A673 (cell line): ENCODE measurements at regions not wholly inside any gene's neighbourhood (a gene's known extent, or its start where the extent isn't known, plus 50 kb on each side); places are given as distances from the start of the nearest gene placed in this dataset.

Experiments used
- BruUV-seq: library from RNA; stranded (reverse); fragments of 400-500 nt; replicated peaks from 2 replicates; lab custom pipeline; 2021; lab: Mats Ljungman, UMichigan
- CTCF ChIA-PET: fragments of 300-600 bp; sonication (Branson Sonifier 250); formaldehyde crosslinking; loops from one replicate; lab custom pipeline; 2022; ENCODE audit warnings: antibody characterized with exemption; lab: Charles Lee
- POLR2A ChIA-PET: fragments of 300-600 bp; sonication (Branson Sonifier 250); formaldehyde crosslinking; loops from one replicate; lab custom pipeline; 2022; ENCODE audit warnings: antibody characterized with exemption; ENCODE audit not compliant: low non-redundant PET; lab: Charles Lee
- DNase-seq: peaks from one replicate; pipeline ENCODE4 v3.0.0-alpha.2; 2015; ENCODE audit warnings: low spot score
- H3K27ac ChIP-seq: fragments of 200-600 bp; sonication (generic); 2 replicates; pipeline ENCODE4 v1.5.1; 2016; ENCODE audit warnings: mixed run types, low read depth, mild to moderate bottlenecking, mixed read lengths, antibody characterized with exemption, low read length; ENCODE audit not compliant: poor library complexity, severe bottlenecking
- H3K27me3 ChIP-seq: fragments of 200-600 bp; sonication (generic); replicated peaks from 2 replicates; pipeline ENCODE4 v1.6.1; 2017; ENCODE audit warnings: mixed run types, low read depth, mild to moderate bottlenecking, mixed read lengths, antibody characterized with exemption, low read length; ENCODE audit not compliant: insufficient read depth, poor library complexity
- H3K36me3 ChIP-seq: fragments of 200-600 bp; sonication (generic); 2 replicates; pipeline ENCODE4 v1.6.1; 2016; ENCODE audit warnings: mixed run types, mild to moderate bottlenecking, mixed read lengths, antibody characterized with exemption, low read length; ENCODE audit not compliant: insufficient read depth, poor library complexity, severe bottlenecking
- H3K4me1 ChIP-seq: fragments of 200-600 bp; sonication (generic); 2 replicates; pipeline ENCODE4 v1.6.1; 2017; ENCODE audit warnings: mixed run types, mild to moderate bottlenecking, mixed read lengths, antibody characterized with exemption, low read length; ENCODE audit not compliant: insufficient read depth, poor library complexity, severe bottlenecking
- H3K4me3 ChIP-seq: fragments of 200-600 bp; sonication (generic); 2 replicates; pipeline ENCODE4 v1.5.1; 2016; ENCODE audit warnings: low read depth, mixed run types, mild to moderate bottlenecking, mixed read lengths, low read length; ENCODE audit not compliant: poor library complexity, severe bottlenecking
- H3K9me3 ChIP-seq: fragments of 200-600 bp; sonication (generic); 2 replicates; pipeline ENCODE4 v1.6.1; 2016; ENCODE audit warnings: mixed run types, low read depth, mild to moderate bottlenecking, mixed read lengths, antibody characterized with exemption, low read length; ENCODE audit not compliant: poor library complexity, severe bottlenecking
- CTCF ChIP-seq: fragments of 300-800, 200-600 bp; sonication (generic); conservative IDR thresholded peaks from 2 replicates; pipeline ENCODE4 v1.5.1; 2017; ENCODE audit warnings: low read depth, mild to moderate bottlenecking, antibody characterized with exemption, low read length, moderate library complexity, mixed read lengths
- EZH2 ChIP-seq: fragments of 200-600 bp; sonication (generic); IDR thresholded peaks from 2 replicates; pipeline ENCODE4 v1.6.1; 2017; ENCODE audit warnings: borderline replicate concordance, low read depth, mild to moderate bottlenecking, mixed read lengths, antibody characterized with exemption, low read length; ENCODE audit not compliant: poor library complexity, severe bottlenecking
- intact Hi-C: fragments of 100-400 bp; cut with micrococcal nuclease; formaldehyde crosslinking; loops from one replicate; pipeline ENCODE4 v1.10.0; 2022; ENCODE audit not compliant: unreplicated experiment

- CTCF ChIA-PET, result no interaction called here
- POLR2A ChIA-PET, result interaction anchor here (0.6 kb wide), 1 partner anchor 31 kb away, joined by 3 read pairs; no protein-coding TSS in a partner anchor
- Histone ChIP-seq H3K27ac (no peak overlapping the region), H3K9me3 (no peaks in the 10 kb centered on the region), H3K4me1 (no peaks in the 10 kb centered on the region), H3K4me3 (no peak overlapping the region), H3K27me3 (no peaks in the 10 kb centered on the region), H3K36me3 (no peaks in the 10 kb centered on the region)
- DNase-seq, result peak; percentile 20
- BruUV-seq, result no TSS peak
- peak; percentile 43; the same call in 1 of the 2 replicates for TF ChIP-seq CTCF
- TF ChIP-seq EZH2, result no peak
- intact Hi-C loops, result no loop called here
Measured at GRCh38 chr6:14510038-14510437, 392.5 kb downstream of the CD83 start.

GRCh38 chr6:14511061-14511586, 393.6 kb downstream of the CD83 start:
- Histone ChIP-seq H3K36me3 (no peaks in the 10 kb centered on the region), H3K4me1 (no peaks in the 10 kb centered on the region), H3K4me3 (no peak overlapping the region), H3K27me3 (no peaks in the 10 kb centered on the region), H3K9me3 (no peaks in the 10 kb centered on the region), H3K27ac (no peak overlapping the region)
- no TSS peak for BruUV-seq
- ChIA-PET CTCF (interaction anchor here (0.6 kb wide), 1 partner anchor 195 kb away, joined by 3 read pairs; no protein-coding TSS in a partner anchor), POLR2A (no interaction called here)
- intact Hi-C loops, result no loop called here
- TF ChIP-seq CTCF, result no peak
- TF ChIP-seq EZH2, result no peak
- DNase-seq, result no peak

GRCh38 chr6:14512246-14512645, 394.7 kb downstream of the CD83 start:
- Histone ChIP-seq H3K27me3 (no peaks in the 10 kb centered on the region), H3K27ac (no peak overlapping the region), H3K4me1 (no peaks in the 10 kb centered on the region), H3K9me3 (no peaks in the 10 kb centered on the region), H3K4me3 (no peak overlapping the region), H3K36me3 (no peaks in the 10 kb centered on the region)
- POLR2A ChIA-PET, result no interaction called here
- TF ChIP-seq EZH2 (no peak), CTCF (no peak)
- BruUV-seq, result no TSS peak
- intact Hi-C loops, result no loop called here
- CTCF ChIA-PET, result no interaction called here
- DNase-seq, result no peak
